ENCODE measurements at regions not wholly inside any gene's neighbourhood (a gene's known extent, or its start where the extent isn't known, plus 50 kb on each side); places are given as distances from the start of the nearest gene placed in this dataset.

DNA sequence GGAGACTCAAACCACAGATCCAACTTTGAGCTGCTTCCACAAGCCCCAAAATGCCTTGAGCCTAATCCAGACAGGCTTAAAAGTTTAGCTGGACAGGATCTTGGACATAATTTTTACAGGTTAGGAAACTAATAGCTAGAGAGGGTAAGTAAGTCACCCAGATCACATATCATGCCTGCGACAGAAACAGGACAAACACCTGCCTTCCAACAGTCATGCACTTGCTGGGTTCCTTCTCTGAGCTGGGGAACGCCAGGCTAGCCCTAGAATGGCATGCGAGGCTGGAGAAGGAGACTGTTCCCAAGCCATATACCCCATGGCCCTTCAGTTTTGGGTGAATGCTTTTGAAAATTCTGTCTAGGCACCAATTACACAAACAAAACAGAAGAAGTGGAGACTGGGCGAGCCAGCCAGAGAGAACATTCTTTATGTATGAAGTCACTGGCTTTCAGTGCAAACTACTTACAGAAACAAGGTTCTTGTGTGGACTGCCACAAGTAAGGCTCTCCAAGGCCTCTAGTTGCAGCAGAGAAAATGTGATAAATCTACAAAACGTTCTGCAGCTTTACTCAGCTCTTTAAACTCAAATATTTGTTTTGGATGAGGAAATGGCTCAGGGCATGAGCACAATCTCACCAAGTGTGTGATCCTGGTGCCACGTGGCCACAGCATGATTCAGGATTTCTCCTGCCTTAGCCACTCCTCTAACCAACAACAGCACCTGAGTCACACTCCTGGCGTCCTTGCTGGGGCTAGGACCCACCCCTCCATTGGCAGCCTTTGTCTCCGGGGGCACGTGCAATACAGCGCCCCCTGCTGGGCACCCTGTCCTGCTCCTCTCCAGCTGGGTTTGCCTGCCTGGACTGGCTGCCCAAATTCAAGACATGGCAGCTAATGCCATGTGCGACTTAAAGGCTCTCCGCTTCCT is 73.4 kb upstream of the UBL3 start:
- Histone ChIP-seq H4K20me1 (ENCODE audit: insufficient read depth, low read length) (no peaks in the 10 kb centered on the region), H3K27ac (ENCODE audit: low read depth, low read length) (peak overlapping the region; percentile 91), H3K4me3 (ENCODE audit: insufficient read depth, low read depth, low read length) (peak overlapping the region; percentile 8), H3K9me3 (ENCODE audit: insufficient read depth, low read depth, low read length) (no peaks in the 10 kb centered on the region), H2AFZ (ENCODE audit: low read depth, low read length) (peak overlapping the region; percentile 6), H3K9ac (ENCODE audit: low read length) (peak overlapping the region; percentile 67), H3K4me1 (ENCODE audit: insufficient read depth, low read length) (peaks cover 46% of the 10 kb centered on the region), H3K27me3 (ENCODE audit: insufficient read depth, low read length) (no peaks in the 10 kb centered on the region), H3K79me2 (ENCODE audit: insufficient read depth, low read length) (no peaks in the 10 kb centered on the region), H3K36me3 (ENCODE audit: insufficient read depth, low read length) (no peaks in the 10 kb centered on the region), H3K4me2 (ENCODE audit: low read length) (peak overlapping the region; percentile 71)
- Mint-ChIP-seq H3K27ac (ENCODE audit: unreplicated experiment) (peak overlapping the region; percentile 99), H3K9me3 (ENCODE audit: unreplicated experiment) (no peaks in the 10 kb centered on the region), H3K27me3 (ENCODE audit: low read depth, unreplicated experiment) (no peaks in the 10 kb centered on the region), H3K4me3 (ENCODE audit: unreplicated experiment) (peak overlapping the region; percentile 61), H3K36me3 (ENCODE audit: low read depth, unreplicated experiment) (no peaks in the 10 kb centered on the region), H3K4me1 (ENCODE audit: low read depth, unreplicated experiment) (peaks cover 45% of the 10 kb centered on the region)
- TF ChIP-seq EZH2 (IDR thresholded peaks at IDR 0.05; ENCODE audit: insufficient read depth, low read length), result no peak
- TF ChIP-seq CTCF (IDR thresholded peaks at IDR 0.05; ENCODE audit: insufficient read depth, low read depth, low read length), result peak; percentile 97
- DNase-seq (ENCODE audit: low read depth), result peak; percentile 99
- peak; percentile 84 for FAIRE-seq

GRCh38 chr13:29922896-29923295 is 72.5 kb upstream of the UBL3 start:
- H3K4me1 ChIP-seq (ENCODE audit: insufficient read depth, low read length), result peaks cover 52% of the 10 kb centered on the region
- no peak overlapping the region for H2AFZ ChIP-seq (ENCODE audit: low read depth, low read length)
- no peaks in the 10 kb centered on the region for H3K9me3 Mint-ChIP-seq (ENCODE audit: unreplicated experiment)
- FAIRE-seq (peak; percentile 13), DNase-seq (ENCODE audit: low read depth) (peak; percentile 81)
- no peaks in the 10 kb centered on the region for H4K20me1 ChIP-seq (ENCODE audit: insufficient read depth, low read length)
- peak overlapping the region; percentile 67 for H3K9ac ChIP-seq (ENCODE audit: low read length)
- H3K9me3 ChIP-seq (ENCODE audit: insufficient read depth, low read depth, low read length), result no peaks in the 10 kb centered on the region
- no peak for TF ChIP-seq CTCF (IDR thresholded peaks at IDR 0.05; ENCODE audit: insufficient read depth, low read depth, low read length)
- no peak for TF ChIP-seq EZH2 (IDR thresholded peaks at IDR 0.05; ENCODE audit: insufficient read depth, low read length)
- no peak overlapping the region for H3K4me3 Mint-ChIP-seq (ENCODE audit: unreplicated experiment)
- no peaks in the 10 kb centered on the region for H3K27me3 Mint-ChIP-seq (ENCODE audit: low read depth, unreplicated experiment)
- peak overlapping the region; percentile 91 for H3K27ac ChIP-seq (ENCODE audit: low read depth, low read length)
- no peaks in the 10 kb centered on the region for H3K27me3 ChIP-seq (ENCODE audit: insufficient read depth, low read length)
- H3K36me3 Mint-ChIP-seq (ENCODE audit: low read depth, unreplicated experiment), result no peaks in the 10 kb centered on the region
- H3K4me3 ChIP-seq (ENCODE audit: insufficient read depth, low read depth, low read length), result peak overlapping the region; percentile 8
- no peaks in the 10 kb centered on the region for H3K79me2 ChIP-seq (ENCODE audit: insufficient read depth, low read length)
- H3K4me1 Mint-ChIP-seq (ENCODE audit: low read depth, unreplicated experiment), result peaks cover 45% of the 10 kb centered on the region
- no peaks in the 10 kb centered on the region for H3K36me3 ChIP-seq (ENCODE audit: insufficient read depth, low read length)
- H3K4me2 ChIP-seq (ENCODE audit: low read length), result peak overlapping the region; percentile 71
- H3K27ac Mint-ChIP-seq (ENCODE audit: unreplicated experiment), result peak overlapping the region; percentile 99

All from astrocyte (in vitro differentiated cells and primary cell).